ENCODE measurements at regions not wholly inside any gene's neighbourhood (a gene's known extent, or its start where the extent isn't known, plus 50 kb on each side); places are given as distances from the start of the nearest gene placed in this dataset.

DNA sequence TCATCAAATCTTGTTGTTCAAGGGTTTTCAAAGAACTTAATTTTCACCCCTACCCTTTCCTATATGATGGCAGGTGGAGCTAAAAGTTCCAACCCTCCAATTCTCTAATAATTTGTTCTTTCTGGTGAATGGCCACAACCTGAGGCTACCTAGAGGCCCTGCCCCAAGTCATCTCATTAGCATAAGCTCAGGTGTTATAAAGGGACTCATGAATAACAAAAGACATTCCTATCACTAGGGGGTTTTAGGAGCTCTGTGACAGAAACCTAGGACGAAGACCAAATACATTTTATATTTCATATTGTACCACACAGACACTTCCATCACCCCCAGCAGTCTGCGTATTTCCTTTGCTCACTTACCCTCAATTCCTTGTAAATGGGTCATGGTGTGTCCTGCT, 483.6 kb upstream of the EPHA6 start:
- TF ChIP-seq POLR2A (IDR thresholded peaks at IDR 0.05; ENCODE audit: low read depth, low read length) (no peak), EZH2 (IDR thresholded peaks at IDR 0.05; ENCODE audit: borderline replicate concordance, low read depth, low read length, severe bottlenecking) (no peak), POLR2AphosphoS5 (IDR thresholded peaks at IDR 0.05; ENCODE audit: insufficient read depth, low read depth, low read length) (no peak)
- TF ChIP-seq, protein P1, sequence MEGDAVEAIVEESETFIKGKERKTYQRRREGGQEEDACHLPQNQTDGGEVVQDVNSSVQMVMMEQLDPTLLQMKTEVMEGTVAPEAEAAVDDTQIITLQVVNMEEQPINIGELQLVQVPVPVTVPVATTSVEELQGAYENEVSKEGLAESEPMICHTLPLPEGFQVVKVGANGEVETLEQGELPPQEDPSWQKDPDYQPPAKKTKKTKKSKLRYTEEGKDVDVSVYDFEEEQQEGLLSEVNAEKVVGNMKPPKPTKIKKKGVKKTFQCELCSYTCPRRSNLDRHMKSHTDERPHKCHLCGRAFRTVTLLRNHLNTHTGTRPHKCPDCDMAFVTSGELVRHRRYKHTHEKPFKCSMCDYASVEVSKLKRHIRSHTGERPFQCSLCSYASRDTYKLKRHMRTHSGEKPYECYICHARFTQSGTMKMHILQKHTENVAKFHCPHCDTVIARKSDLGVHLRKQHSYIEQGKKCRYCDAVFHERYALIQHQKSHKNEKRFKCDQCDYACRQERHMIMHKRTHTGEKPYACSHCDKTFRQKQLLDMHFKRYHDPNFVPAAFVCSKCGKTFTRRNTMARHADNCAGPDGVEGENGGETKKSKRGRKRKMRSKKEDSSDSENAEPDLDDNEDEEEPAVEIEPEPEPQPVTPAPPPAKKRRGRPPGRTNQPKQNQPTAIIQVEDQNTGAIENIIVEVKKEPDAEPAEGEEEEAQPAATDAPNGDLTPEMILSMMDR (IDR thresholded peaks at IDR 0.05; ENCODE audit: extremely low read depth in 1 of 2, insufficient read depth in 1 of 2, low read depth in 1 of 2, low read length in 2 of 2) = no peak
- TF ChIP-seq, protein P2, sequence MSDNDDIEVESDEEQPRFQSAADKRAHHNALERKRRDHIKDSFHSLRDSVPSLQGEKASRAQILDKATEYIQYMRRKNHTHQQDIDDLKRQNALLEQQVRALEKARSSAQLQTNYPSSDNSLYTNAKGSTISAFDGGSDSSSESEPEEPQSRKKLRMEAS (IDR thresholded peaks at IDR 0.05; ENCODE audit: insufficient read depth, insufficient read length) = no peak

Data from endothelial cell of umbilical vein (primary cell).